ENCODE measurements at regions not wholly inside any gene's neighbourhood (a gene's known extent, or its start where the extent isn't known, plus 50 kb on each side); places are given as distances from the start of the nearest gene placed in this dataset.

- Histone ChIP-seq H3K4me1 (ENCODE audit: control insufficient read depth in 1 of 2, insufficient read depth in 2 of 2, low read length in 2 of 2) (no peaks in the 10 kb centered on the region), H3K27ac (ENCODE audit: low read depth in 1 of 2, low read length in 2 of 2) (no peak overlapping the region), H3K27me3 (ENCODE audit: control insufficient read depth in 1 of 2, insufficient read depth in 2 of 2, low read length in 1 of 2) (no peaks in the 10 kb centered on the region), H3K36me3 (ENCODE audit: control insufficient read depth in 1 of 2, insufficient read depth in 2 of 2, low read length in 1 of 2) (no peaks in the 10 kb centered on the region), H3K9me3 (ENCODE audit: control insufficient read depth, low read length) (no peaks in the 10 kb centered on the region), H3K4me3 (ENCODE audit: low read length in 2 of 2) (no peak overlapping the region)
- DNase-seq: no peak
- ATAC-seq (ENCODE audit: low FRiP score): no peak
- intact Hi-C loops (cut with DNase I): no loop called here
- WGBS, 2 donors: 92 to 96% methylated on average over 2 of the region's 2 CpGs
Measured at GRCh38 chr18:44393406-44393805, 287.3 kb upstream of the SETBP1 start.

GRCh38 chr18:44396550-44396949 is 284.1 kb upstream of the SETBP1 start:
- no peaks in the 10 kb centered on the region for H3K9me3 ChIP-seq (ENCODE audit: control insufficient read depth, low read length)
- intact Hi-C loops (cut with DNase I): no loop called here
- no peak for DNase-seq
- no peaks in the 10 kb centered on the region for H3K4me1 ChIP-seq (ENCODE audit: control insufficient read depth in 1 of 2, insufficient read depth in 2 of 2, low read length in 2 of 2)
- H3K36me3 ChIP-seq (ENCODE audit: control insufficient read depth in 1 of 2, insufficient read depth in 2 of 2, low read length in 1 of 2): no peaks in the 10 kb centered on the region
- no peaks in the 10 kb centered on the region for H3K27me3 ChIP-seq (ENCODE audit: control insufficient read depth in 1 of 2, insufficient read depth in 2 of 2, low read length in 1 of 2)
- no peak for ATAC-seq (ENCODE audit: low FRiP score)
- no peak overlapping the region for H3K27ac ChIP-seq (ENCODE audit: low read depth in 1 of 2, low read length in 2 of 2)
- H3K4me3 ChIP-seq (ENCODE audit: low read length in 2 of 2): no peak overlapping the region

GRCh38 chr18:44409071-44409470 is 271.6 kb upstream of the SETBP1 start:
- Histone ChIP-seq H3K36me3 (ENCODE audit: control insufficient read depth in 1 of 2, insufficient read depth in 2 of 2, low read length in 1 of 2) (no peaks in the 10 kb centered on the region), H3K4me1 (ENCODE audit: control insufficient read depth in 1 of 2, insufficient read depth in 2 of 2, low read length in 2 of 2) (no peaks in the 10 kb centered on the region), H3K27ac (ENCODE audit: low read depth in 1 of 2, low read length in 2 of 2) (no peak overlapping the region), H3K27me3 (ENCODE audit: control insufficient read depth in 1 of 2, insufficient read depth in 2 of 2, low read length in 1 of 2) (no peaks in the 10 kb centered on the region), H3K9me3 (ENCODE audit: control insufficient read depth, low read length) (no peaks in the 10 kb centered on the region), H3K4me3 (ENCODE audit: low read length in 2 of 2) (no peak overlapping the region)
- ATAC-seq (ENCODE audit: low FRiP score) (no peak), DNase-seq (no peak)
- intact Hi-C loops (cut with DNase I): no loop called here

- Histone ChIP-seq H3K4me1 (ENCODE audit: control insufficient read depth in 1 of 2, insufficient read depth in 2 of 2, low read length in 2 of 2) (no peaks in the 10 kb centered on the region), H3K27me3 (ENCODE audit: control insufficient read depth in 1 of 2, insufficient read depth in 2 of 2, low read length in 1 of 2) (no peaks in the 10 kb centered on the region), H3K27ac (ENCODE audit: low read depth in 1 of 2, low read length in 2 of 2) (no peak overlapping the region), H3K4me3 (ENCODE audit: low read length in 2 of 2) (no peak overlapping the region), H3K36me3 (ENCODE audit: control insufficient read depth in 1 of 2, insufficient read depth in 2 of 2, low read length in 1 of 2) (no peaks in the 10 kb centered on the region), H3K9me3 (ENCODE audit: control insufficient read depth, low read length) (no peaks in the 10 kb centered on the region)
- ATAC-seq (ENCODE audit: low FRiP score) (no peak), DNase-seq (no peak)
- WGBS, 2 donors: 84 to 85% methylated on average over 1 of the region's 1 CpG
- intact Hi-C loops (cut with DNase I): no loop called here
Measured at GRCh38 chr18:44409515-44409914, 271.2 kb upstream of the SETBP1 start.

GRCh38 chr18:44410740-44411139 is 269.9 kb upstream of the SETBP1 start:
- Histone ChIP-seq H3K27me3 (ENCODE audit: control insufficient read depth in 1 of 2, insufficient read depth in 2 of 2, low read length in 1 of 2) (no peaks in the 10 kb centered on the region), H3K27ac (ENCODE audit: low read depth in 1 of 2, low read length in 2 of 2) (no peak overlapping the region), H3K4me1 (ENCODE audit: control insufficient read depth in 1 of 2, insufficient read depth in 2 of 2, low read length in 2 of 2) (no peaks in the 10 kb centered on the region), H3K9me3 (ENCODE audit: control insufficient read depth, low read length) (no peaks in the 10 kb centered on the region), H3K36me3 (ENCODE audit: control insufficient read depth in 1 of 2, insufficient read depth in 2 of 2, low read length in 1 of 2) (no peaks in the 10 kb centered on the region), H3K4me3 (ENCODE audit: low read length in 2 of 2) (no peak overlapping the region)
- ATAC-seq (ENCODE audit: low FRiP score) (no peak), DNase-seq (no peak)
- intact Hi-C loops (cut with DNase I): no loop called here

GRCh38 chr18:44411262-44411905 is 269.3 kb upstream of the SETBP1 start:
- intact Hi-C loops (cut with DNase I): no loop called here
- ATAC-seq (ENCODE audit: low FRiP score): no peak
- no peak for DNase-seq
- H3K36me3 ChIP-seq (ENCODE audit: control insufficient read depth in 1 of 2, insufficient read depth in 2 of 2, low read length in 1 of 2): no peaks in the 10 kb centered on the region
- no peaks in the 10 kb centered on the region for H3K9me3 ChIP-seq (ENCODE audit: control insufficient read depth, low read length)
- H3K27me3 ChIP-seq (ENCODE audit: control insufficient read depth in 1 of 2, insufficient read depth in 2 of 2, low read length in 1 of 2): no peaks in the 10 kb centered on the region
- no peak overlapping the region for H3K27ac ChIP-seq (ENCODE audit: low read depth in 1 of 2, low read length in 2 of 2)
- H3K4me3 ChIP-seq (ENCODE audit: low read length in 2 of 2): no peak overlapping the region
- no peaks in the 10 kb centered on the region for H3K4me1 ChIP-seq (ENCODE audit: control insufficient read depth in 1 of 2, insufficient read depth in 2 of 2, low read length in 2 of 2)

GRCh38 chr18:44411976-44412375 is 268.7 kb upstream of the SETBP1 start:
- H3K27ac ChIP-seq (ENCODE audit: low read depth in 1 of 2, low read length in 2 of 2): no peak overlapping the region
- WGBS, 2 donors: 57 to 68% methylated on average over 2 of the region's 2 CpGs
- ATAC-seq (ENCODE audit: low FRiP score): no peak
- H3K27me3 ChIP-seq (ENCODE audit: control insufficient read depth in 1 of 2, insufficient read depth in 2 of 2, low read length in 1 of 2): no peaks in the 10 kb centered on the region
- H3K36me3 ChIP-seq (ENCODE audit: control insufficient read depth in 1 of 2, insufficient read depth in 2 of 2, low read length in 1 of 2): no peaks in the 10 kb centered on the region
- no peaks in the 10 kb centered on the region for H3K9me3 ChIP-seq (ENCODE audit: control insufficient read depth, low read length)
- H3K4me3 ChIP-seq (ENCODE audit: low read length in 2 of 2): no peak overlapping the region
- intact Hi-C loops (cut with DNase I): no loop called here
- H3K4me1 ChIP-seq (ENCODE audit: control insufficient read depth in 1 of 2, insufficient read depth in 2 of 2, low read length in 2 of 2): no peaks in the 10 kb centered on the region
- DNase-seq: no peak

GRCh38 chr18:44423814-44424644 is 256.7 kb upstream of the SETBP1 start:
- intact Hi-C loops (cut with DNase I): no loop called here
- Histone ChIP-seq H3K27me3 (ENCODE audit: control insufficient read depth in 1 of 2, insufficient read depth in 2 of 2, low read length in 1 of 2) (no peaks in the 10 kb centered on the region), H3K4me1 (ENCODE audit: control insufficient read depth in 1 of 2, insufficient read depth in 2 of 2, low read length in 2 of 2) (no peaks in the 10 kb centered on the region), H3K36me3 (ENCODE audit: control insufficient read depth in 1 of 2, insufficient read depth in 2 of 2, low read length in 1 of 2) (no peaks in the 10 kb centered on the region), H3K9me3 (ENCODE audit: control insufficient read depth, low read length) (no peaks in the 10 kb centered on the region), H3K27ac (ENCODE audit: low read depth in 1 of 2, low read length in 2 of 2) (no peak overlapping the region), H3K4me3 (ENCODE audit: low read length in 2 of 2) (no peak overlapping the region)
- WGBS, 2 donors: 57% methylated on average over 7 of the region's 7 CpGs
- DNase-seq: no peak
- no peak for ATAC-seq (ENCODE audit: low FRiP score)

GRCh38 chr18:44424645-44425035 is 256.0 kb upstream of the SETBP1 start:
- Histone ChIP-seq H3K4me1 (ENCODE audit: control insufficient read depth in 1 of 2, insufficient read depth in 2 of 2, low read length in 2 of 2) (no peaks in the 10 kb centered on the region), H3K4me3 (ENCODE audit: low read length in 2 of 2) (no peak overlapping the region), H3K36me3 (ENCODE audit: control insufficient read depth in 1 of 2, insufficient read depth in 2 of 2, low read length in 1 of 2) (no peaks in the 10 kb centered on the region), H3K27ac (ENCODE audit: low read depth in 1 of 2, low read length in 2 of 2) (no peak overlapping the region), H3K9me3 (ENCODE audit: control insufficient read depth, low read length) (no peaks in the 10 kb centered on the region), H3K27me3 (ENCODE audit: control insufficient read depth in 1 of 2, insufficient read depth in 2 of 2, low read length in 1 of 2) (no peaks in the 10 kb centered on the region)
- DNase-seq (no peak), ATAC-seq (ENCODE audit: low FRiP score) (no peak)
- intact Hi-C loops (cut with DNase I): no loop called here
- WGBS, 2 donors: 78 to 81% methylated on average over 2 of the region's 2 CpGs

Measured in aorta (tissue), 5 donors.